NCI-H748 treated with DMSO at 0.1 percent for 48 hours (cell line): ENCODE measurements at regions not wholly inside any gene's neighbourhood (a gene's known extent, or its start where the extent isn't known, plus 50 kb on each side); places are given as distances from the start of the nearest gene placed in this dataset.
"Not testable (repeated sequence)": the region's sequence is repeated elsewhere in the genome, so short reads cannot be mapped to it uniquely, and the experiment has no call there.

Source experiments
- DNase-seq: peaks from one replicate; lab custom pipeline; 2025; lab: John Stamatoyannopoulos, UW

- DNase-seq = no peak
Observed at GRCh38 chr20:30511322-30512030, 746.0 kb upstream of the DEFB115 start.

- DNase-seq = no peak
Observed at GRCh38 chr20:30513050-30513628, 744.3 kb upstream of the DEFB115 start.

GRCh38 chr20:30515915-30516314 lies 741.5 kb upstream of the DEFB115 start:
- DNase-seq = not testable (repeated sequence)

- DNase-seq = not testable (repeated sequence)
Observed at GRCh38 chr20:30518906-30519305, 738.6 kb upstream of the DEFB115 start.

GRCh38 chr20:30521686-30522415 lies 735.6 kb upstream of the DEFB115 start:
- not testable (repeated sequence) for DNase-seq

GRCh38 chr20:30524155-30524554 lies 733.3 kb upstream of the DEFB115 start:
- DNase-seq = not testable (repeated sequence)

GRCh38 chr20:30524761-30525160 lies 732.7 kb upstream of the DEFB115 start:
- not testable (repeated sequence) for DNase-seq

- not testable (repeated sequence) for DNase-seq
Observed at GRCh38 chr20:30533653-30534052, 723.8 kb upstream of the DEFB115 start.

GRCh38 chr20:30537459-30537858 lies 720.0 kb upstream of the DEFB115 start:
- DNase-seq = not testable (repeated sequence)

- not testable (repeated sequence) for DNase-seq
Observed at GRCh38 chr20:30540330-30541069, 717.0 kb upstream of the DEFB115 start.

- not testable (repeated sequence) for DNase-seq
Observed at GRCh38 chr20:30551236-30551635, 706.2 kb upstream of the DEFB115 start.

GRCh38 chr20:30556797-30557196 lies 700.7 kb upstream of the DEFB115 start:
- DNase-seq = not testable (repeated sequence)

- DNase-seq = not testable (repeated sequence)
Observed at GRCh38 chr20:30565086-30565485, 692.4 kb upstream of the DEFB115 start.

- DNase-seq = not testable (repeated sequence)
Observed at GRCh38 chr20:30569867-30570266, 687.6 kb upstream of the DEFB115 start.

GRCh38 chr20:30570622-30571021 lies 686.8 kb upstream of the DEFB115 start:
- DNase-seq = not testable (repeated sequence)

- not testable (repeated sequence) for DNase-seq
Observed at GRCh38 chr20:30574337-30574736, 683.1 kb upstream of the DEFB115 start.

GRCh38 chr20:30579069-30579468 lies 678.4 kb upstream of the DEFB115 start:
- DNase-seq = not testable (repeated sequence)

- peak; percentile 17 for DNase-seq
Observed at GRCh38 chr20:30579824-30580438, 677.5 kb upstream of the DEFB115 start.

GRCh38 chr20:30581839-30582238 lies 675.6 kb upstream of the DEFB115 start:
- DNase-seq = not testable (repeated sequence)

- DNase-seq = not testable (repeated sequence)
Observed at GRCh38 chr20:30584403-30584802, 673.1 kb upstream of the DEFB115 start.

GRCh38 chr20:30585244-30585796 lies 672.1 kb upstream of the DEFB115 start:
- DNase-seq = not testable (repeated sequence)
